ENCODE measurements at regions not wholly inside any gene's neighbourhood (a gene's known extent, or its start where the extent isn't known, plus 50 kb on each side); places are given as distances from the start of the nearest gene placed in this dataset.
"Not testable (repeated sequence)": the region's sequence is repeated elsewhere in the genome, so short reads cannot be mapped to it uniquely, and the experiment has no call there.

- H3K27ac ChIP-seq (ENCODE audit: low read length in 2 of 2); H3K9me3 Mint-ChIP-seq (ENCODE audit: insufficient read depth); POLR2A ChIA-PET; H3K27me3 ChIP-seq (replicated peaks in 1 of 4; ENCODE audit: control extremely low read depth in 1 of 4, control insufficient read depth in 3 of 4, insufficient read depth in 4 of 4, low read length in 3 of 4); H3K4me3 Mint-ChIP-seq; H3K79me2 ChIP-seq (ENCODE audit: control insufficient read depth, insufficient read depth, low read length); DNase-seq; intact Hi-C loops (cut with micrococcal nuclease); H3K27me3 Mint-ChIP-seq; H3K9ac ChIP-seq (ENCODE audit: low read length); H3K4me2 ChIP-seq (replicated peaks; ENCODE audit: low read depth, low read length, poor library complexity, severe bottlenecking); H3K4me1 ChIP-seq (ENCODE audit: control insufficient read depth in 2 of 2, insufficient read depth in 2 of 2, low read length in 2 of 2); H3K4me1 Mint-ChIP-seq; ATAC-seq (ENCODE audit: low read depth); H2AFZ ChIP-seq (ENCODE audit: insufficient read depth, low read depth, low read length, poor library complexity, severe bottlenecking); CTCF ChIA-PET; H3K36me3 ChIP-seq (replicated peaks in 1 of 2; ENCODE audit: control extremely low read depth in 1 of 2, control insufficient read depth in 1 of 2, extremely low read depth in 1 of 2, insufficient read depth in 2 of 2, low read length in 1 of 2): not testable (repeated sequence)
- Histone ChIP-seq H4K20me1 (ENCODE audit: control insufficient read depth, insufficient read depth, low read length, poor library complexity, severe bottlenecking) (peaks cover 14% of the 10 kb centered on the region), H3K9me3 (ENCODE audit: control extremely low read depth in 1 of 3, control insufficient read depth in 2 of 3, insufficient read depth in 1 of 3, low read length in 2 of 3) (peaks cover 0 to 22% (median 0%) of the 10 kb centered on the region in 3 donors), H3K4me3 (ENCODE audit: control extremely low read depth in 1 of 5, extremely low read depth in 1 of 5, insufficient read depth in 1 of 5, low read depth in 2 of 5, low read length in 4 of 5) (peak overlapping the region in 1 of 5 experiments; percentile 25)
- 82% methylated on average over 2 of the region's 4 CpGs for WGBS (ENCODE audit: insufficient coverage)
- peak overlapping the region; percentile 37 for H3K27ac Mint-ChIP-seq
Observed at GRCh38 chr14:105921781-105922180, 395.4 kb downstream of the TMEM121 start.

DNA sequence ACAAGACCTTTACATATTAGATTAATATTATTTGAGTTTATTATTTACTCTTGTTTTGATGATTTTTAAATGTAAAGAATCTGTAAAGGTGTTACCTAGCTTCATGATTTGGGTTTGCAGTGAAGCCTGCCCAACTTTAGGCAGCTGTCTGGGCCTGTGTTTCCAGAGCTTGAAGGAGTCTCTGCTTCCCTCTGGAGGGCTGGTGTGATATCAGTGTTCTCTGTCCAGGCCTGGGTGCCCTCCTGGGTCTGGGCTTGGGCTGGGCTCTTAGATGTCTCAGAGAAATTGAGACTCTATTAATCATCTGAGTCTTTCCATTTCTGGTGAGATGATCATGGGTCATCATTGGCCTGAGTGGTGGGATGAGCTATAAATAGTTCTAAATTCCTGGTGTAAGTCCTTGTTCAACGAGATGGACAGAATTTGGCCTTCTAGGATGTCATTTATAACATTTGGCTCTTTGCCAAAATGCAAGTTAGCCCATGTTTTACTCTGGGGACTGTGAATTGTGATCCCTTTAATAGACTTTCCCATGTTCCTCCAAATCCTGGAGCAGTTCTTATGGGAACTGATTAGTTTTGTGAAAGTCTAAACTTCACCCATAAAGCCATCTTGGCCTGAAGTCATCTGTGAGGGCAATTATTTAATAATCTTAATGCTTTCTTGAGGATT is 397.3 kb downstream of the TMEM121 start:
- H2AFZ ChIP-seq (ENCODE audit: insufficient read depth, low read depth, low read length, poor library complexity, severe bottlenecking); DNase-seq; intact Hi-C loops (cut with micrococcal nuclease); H3K27ac ChIP-seq (ENCODE audit: low read length in 2 of 2); CTCF ChIA-PET; H3K27ac Mint-ChIP-seq; H3K79me2 ChIP-seq (ENCODE audit: control insufficient read depth, insufficient read depth, low read length); H3K4me3 Mint-ChIP-seq; H3K4me1 ChIP-seq (ENCODE audit: control insufficient read depth in 2 of 2, insufficient read depth in 2 of 2, low read length in 2 of 2); H3K27me3 ChIP-seq (replicated peaks in 1 of 4; ENCODE audit: control extremely low read depth in 1 of 4, control insufficient read depth in 3 of 4, insufficient read depth in 4 of 4, low read length in 3 of 4); H3K4me3 ChIP-seq (ENCODE audit: control extremely low read depth in 1 of 5, extremely low read depth in 1 of 5, insufficient read depth in 1 of 5, low read depth in 2 of 5, low read length in 4 of 5); H3K9ac ChIP-seq (ENCODE audit: low read length); H3K4me1 Mint-ChIP-seq; H3K4me2 ChIP-seq (replicated peaks; ENCODE audit: low read depth, low read length, poor library complexity, severe bottlenecking); H3K9me3 Mint-ChIP-seq (ENCODE audit: insufficient read depth); H4K20me1 ChIP-seq (ENCODE audit: control insufficient read depth, insufficient read depth, low read length, poor library complexity, severe bottlenecking); H3K27me3 Mint-ChIP-seq; H3K36me3 ChIP-seq (replicated peaks in 1 of 2; ENCODE audit: control extremely low read depth in 1 of 2, control insufficient read depth in 1 of 2, extremely low read depth in 1 of 2, insufficient read depth in 2 of 2, low read length in 1 of 2); POLR2A ChIA-PET; ATAC-seq (ENCODE audit: low read depth): not testable (repeated sequence)
- no CpG with 5 or more reads among the region's 1 CpG for WGBS (ENCODE audit: insufficient coverage)
- peaks cover 0 to 41% (median 0%) of the 10 kb centered on the region in 3 donors for H3K9me3 ChIP-seq (ENCODE audit: control extremely low read depth in 1 of 3, control insufficient read depth in 2 of 3, insufficient read depth in 1 of 3, low read length in 2 of 3)
